ENCODE measurements at regions not wholly inside any gene's neighbourhood (a gene's known extent, or its start where the extent isn't known, plus 50 kb on each side); places are given as distances from the start of the nearest gene placed in this dataset.
A peak's percentile ranks its signal among the peaks of the same experiment; 100 is the strongest.

DNA sequence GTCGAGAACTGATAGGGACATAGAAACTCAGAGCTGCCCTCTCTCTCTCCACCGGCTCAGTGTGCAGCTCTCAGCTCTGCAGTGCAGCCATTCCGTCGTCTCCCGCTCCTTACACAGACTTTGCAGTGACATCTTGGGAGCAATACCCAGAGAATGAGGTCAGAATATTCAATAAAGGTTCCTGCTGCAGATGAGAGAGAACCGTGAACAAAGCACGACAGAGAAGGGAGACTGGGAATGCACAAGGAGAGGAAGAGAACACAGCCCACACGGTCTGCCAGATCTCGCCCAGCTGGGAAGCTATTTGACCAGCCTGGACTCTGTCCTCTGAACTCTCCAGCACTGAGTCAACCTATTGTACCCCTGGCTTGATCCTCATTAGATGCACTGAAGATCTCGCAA, 118.0 kb upstream of the PPARGC1A start:
- no peak overlapping the region for H3K4me3 ChIP-seq (ENCODE audit: low read length)
- DNase-seq (ENCODE audit: low read depth): no peak
- no peak for TF ChIP-seq CTCF (IDR thresholded peaks at IDR 0.05; ENCODE audit: insufficient read depth, low read depth, low read length, missing control alignments)

- no peak for DNase-seq (ENCODE audit: low read depth)
- no peak for TF ChIP-seq CTCF (IDR thresholded peaks at IDR 0.05; ENCODE audit: insufficient read depth, low read depth, low read length, missing control alignments)
- no peak overlapping the region for H3K4me3 ChIP-seq (ENCODE audit: low read length)
These were observed 116.4 kb upstream of the PPARGC1A start for GRCh38 chr4:24006269-24006668.

DNA sequence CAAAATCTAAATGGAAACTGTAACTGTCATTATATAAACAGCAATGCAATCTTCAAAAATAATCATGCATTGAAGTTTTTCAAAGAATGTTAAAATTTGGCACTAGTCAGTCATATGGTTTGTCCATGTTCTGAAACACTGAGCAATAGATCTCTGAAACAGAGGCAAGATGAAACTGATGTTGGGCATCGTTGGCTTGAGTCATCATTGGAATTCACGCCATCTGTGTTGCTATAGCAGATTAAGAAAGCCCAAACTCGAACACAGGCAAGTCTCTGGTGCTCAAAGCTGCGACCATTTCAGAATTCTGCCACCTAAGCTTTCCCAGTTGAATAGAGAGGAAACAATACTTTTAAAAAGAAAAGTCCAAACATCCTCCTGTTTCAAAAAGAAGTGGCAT, 114.1 kb upstream of the PPARGC1A start:
- H3K4me3 ChIP-seq (ENCODE audit: low read length): no peak overlapping the region
- DNase-seq (ENCODE audit: low read depth): peak; percentile 8
- no peak for TF ChIP-seq CTCF (IDR thresholded peaks at IDR 0.05; ENCODE audit: insufficient read depth, low read depth, low read length, missing control alignments)

DNA sequence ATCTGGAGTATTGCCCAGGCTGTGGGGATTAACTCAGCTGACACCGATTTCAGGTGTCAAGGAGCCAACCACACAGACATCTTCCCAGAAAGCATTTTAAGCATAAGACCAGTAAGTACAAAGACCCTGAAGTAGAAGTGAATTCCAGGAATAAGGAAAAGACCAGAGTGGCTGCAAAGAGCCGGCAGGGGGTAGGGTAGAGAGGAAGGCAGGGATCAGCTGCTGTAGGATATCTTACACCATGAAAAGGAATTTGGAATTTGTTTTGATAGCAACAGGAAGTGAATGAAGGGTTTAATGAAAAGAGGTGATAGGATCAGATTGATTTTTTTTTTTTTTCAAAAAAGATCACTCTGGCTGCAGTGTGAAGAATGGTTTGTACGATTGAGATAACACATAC, 113.6 kb upstream of the PPARGC1A start:
- H3K4me3 ChIP-seq (ENCODE audit: low read length): no peak overlapping the region
- TF ChIP-seq CTCF (IDR thresholded peaks at IDR 0.05; ENCODE audit: insufficient read depth, low read depth, low read length, missing control alignments): no peak
- DNase-seq (ENCODE audit: low read depth): no peak

GRCh38 chr4:24002330-24002966, 112.6 kb upstream of the PPARGC1A start:
- no peak for TF ChIP-seq CTCF (IDR thresholded peaks at IDR 0.05; ENCODE audit: insufficient read depth, low read depth, low read length, missing control alignments)
- no peak overlapping the region for H3K4me3 ChIP-seq (ENCODE audit: low read length)
- peak; percentile 50 for DNase-seq (ENCODE audit: low read depth)

DNA sequence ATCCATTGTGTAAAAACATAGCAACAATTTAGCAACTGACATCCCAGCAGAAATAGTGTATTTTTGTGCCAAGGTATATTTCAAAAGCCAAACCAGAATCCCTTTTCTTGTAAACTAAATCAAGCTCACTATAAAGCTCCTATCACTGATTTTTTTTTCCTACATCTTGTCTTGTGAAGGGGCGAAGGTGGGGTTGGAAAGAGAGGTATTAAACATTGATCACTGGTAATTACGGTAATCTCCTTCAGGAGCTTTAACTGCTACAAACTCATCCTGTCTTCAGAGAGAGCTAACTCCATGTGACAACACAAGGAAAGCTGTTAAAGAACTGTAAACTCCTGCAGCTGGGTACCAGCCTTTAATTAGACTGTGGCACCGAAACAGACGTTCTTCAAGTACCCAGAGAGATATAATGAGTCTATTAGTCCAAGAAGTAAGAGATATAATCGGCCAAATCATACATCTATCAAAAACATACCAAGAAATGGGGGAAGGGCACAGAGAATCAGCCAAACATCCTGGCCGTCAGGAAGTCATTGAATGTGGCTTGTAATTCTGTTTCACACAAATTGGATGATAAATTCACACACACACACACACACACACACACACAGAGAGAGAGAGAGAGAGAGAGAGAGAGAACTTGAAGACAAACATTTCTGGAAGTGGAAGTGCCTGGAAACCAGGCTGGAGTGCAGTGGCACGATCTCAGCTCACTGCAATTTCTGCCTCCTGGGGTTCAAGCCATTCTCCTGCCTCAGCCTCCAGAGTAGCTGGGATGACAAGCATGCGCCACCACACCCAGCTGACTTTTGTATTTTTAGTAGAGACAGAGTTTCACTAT, 111.9 kb upstream of the PPARGC1A start:
- TF ChIP-seq CTCF (IDR thresholded peaks at IDR 0.05; ENCODE audit: insufficient read depth, low read depth, low read length, missing control alignments): no peak
- no peak for DNase-seq (ENCODE audit: low read depth)
- no peak overlapping the region for H3K4me3 ChIP-seq (ENCODE audit: low read length)
